ENCODE measurements at regions not wholly inside any gene's neighbourhood (a gene's known extent, or its start where the extent isn't known, plus 50 kb on each side); places are given as distances from the start of the nearest gene placed in this dataset.

DNA sequence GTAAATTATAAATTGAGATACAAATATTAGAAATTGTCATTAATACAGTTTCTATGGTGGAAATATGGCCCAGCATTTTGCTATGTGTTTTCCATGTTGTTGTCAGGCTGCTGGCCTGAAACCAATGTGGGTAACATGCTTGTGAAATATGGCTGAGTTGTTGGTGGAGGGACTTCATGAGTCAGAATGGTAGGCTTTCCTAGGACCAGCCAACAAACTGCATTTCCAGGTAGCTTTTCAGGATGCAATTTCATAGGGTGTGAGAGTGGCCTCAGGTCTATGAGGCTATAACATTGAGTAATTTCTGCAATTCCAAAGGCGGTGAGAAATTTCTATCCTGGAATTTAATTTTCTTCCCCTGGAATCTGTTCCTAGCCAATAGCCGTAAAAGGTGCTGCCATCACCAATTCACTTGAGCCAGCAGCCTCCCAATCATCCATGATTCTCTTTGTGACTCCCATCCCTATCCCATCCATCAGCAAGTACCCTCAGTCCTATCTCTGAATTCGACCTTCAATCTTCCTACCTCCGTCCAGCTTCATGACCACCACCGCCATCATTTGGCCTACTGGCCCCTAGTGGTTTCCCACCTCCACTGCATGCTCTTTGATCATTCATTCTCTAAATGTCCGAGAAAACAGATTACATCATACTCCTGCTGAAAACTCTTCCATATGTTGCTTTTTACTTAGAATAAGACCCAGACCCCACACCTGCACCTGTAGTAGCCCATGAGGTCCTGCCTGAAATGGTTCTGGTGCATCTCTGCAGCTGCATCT is 276.6 kb upstream of the CFAP20DC start:
- DNase-seq (ENCODE audit: low spot score) = no peak
- TF ChIP-seq, protein P1, sequence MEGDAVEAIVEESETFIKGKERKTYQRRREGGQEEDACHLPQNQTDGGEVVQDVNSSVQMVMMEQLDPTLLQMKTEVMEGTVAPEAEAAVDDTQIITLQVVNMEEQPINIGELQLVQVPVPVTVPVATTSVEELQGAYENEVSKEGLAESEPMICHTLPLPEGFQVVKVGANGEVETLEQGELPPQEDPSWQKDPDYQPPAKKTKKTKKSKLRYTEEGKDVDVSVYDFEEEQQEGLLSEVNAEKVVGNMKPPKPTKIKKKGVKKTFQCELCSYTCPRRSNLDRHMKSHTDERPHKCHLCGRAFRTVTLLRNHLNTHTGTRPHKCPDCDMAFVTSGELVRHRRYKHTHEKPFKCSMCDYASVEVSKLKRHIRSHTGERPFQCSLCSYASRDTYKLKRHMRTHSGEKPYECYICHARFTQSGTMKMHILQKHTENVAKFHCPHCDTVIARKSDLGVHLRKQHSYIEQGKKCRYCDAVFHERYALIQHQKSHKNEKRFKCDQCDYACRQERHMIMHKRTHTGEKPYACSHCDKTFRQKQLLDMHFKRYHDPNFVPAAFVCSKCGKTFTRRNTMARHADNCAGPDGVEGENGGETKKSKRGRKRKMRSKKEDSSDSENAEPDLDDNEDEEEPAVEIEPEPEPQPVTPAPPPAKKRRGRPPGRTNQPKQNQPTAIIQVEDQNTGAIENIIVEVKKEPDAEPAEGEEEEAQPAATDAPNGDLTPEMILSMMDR (IDR thresholded peaks at IDR 0.05; ENCODE audit: borderline replicate concordance, control extremely low read depth, extremely low read depth, insufficient read depth, missing control alignments) = no peak
- in situ Hi-C loops (cut with MboI; ENCODE audit: low sequenced_read_pairs, unreplicated experiment) = no loop called here

DNA sequence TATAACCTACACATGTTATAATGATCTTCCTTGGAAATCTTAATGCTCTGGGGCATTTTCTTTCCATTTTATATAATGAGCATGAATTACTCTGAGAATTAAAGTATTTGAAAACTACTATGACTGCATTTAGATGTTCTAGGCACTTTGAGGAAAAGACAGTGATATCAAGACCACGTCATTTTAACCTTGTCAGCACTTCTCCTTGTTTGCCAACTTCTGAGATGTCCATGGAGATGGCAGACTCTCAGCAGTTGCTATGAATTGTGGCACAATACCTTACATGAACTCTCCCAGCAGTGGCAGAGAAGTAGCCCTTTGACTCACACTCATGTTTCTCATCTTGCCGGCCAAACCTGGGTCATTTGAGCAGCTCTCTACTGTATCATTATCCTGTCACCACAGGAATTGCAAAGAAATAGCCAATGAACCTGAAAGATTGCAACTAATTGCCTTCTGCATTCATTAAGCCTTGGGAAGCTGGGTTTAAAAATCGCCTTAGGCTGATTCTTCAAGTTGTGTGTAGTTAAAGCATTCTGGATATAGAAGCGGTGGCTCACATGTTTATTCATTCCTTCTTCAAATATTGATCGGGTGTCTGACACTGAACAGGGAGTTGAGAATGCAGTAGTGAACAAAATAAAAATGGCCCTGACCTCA is 272.2 kb upstream of the CFAP20DC start:
- TF ChIP-seq, protein P1 (IDR thresholded peaks at IDR 0.05; ENCODE audit: borderline replicate concordance, control extremely low read depth, extremely low read depth, insufficient read depth, missing control alignments) = no peak
- in situ Hi-C loops (cut with MboI; ENCODE audit: low sequenced_read_pairs, unreplicated experiment) = loop anchor here (25.0 kb wide), 1 partner anchor 540 kb away; no protein-coding TSS in a partner anchor
- no peak for DNase-seq (ENCODE audit: low spot score)

DNA sequence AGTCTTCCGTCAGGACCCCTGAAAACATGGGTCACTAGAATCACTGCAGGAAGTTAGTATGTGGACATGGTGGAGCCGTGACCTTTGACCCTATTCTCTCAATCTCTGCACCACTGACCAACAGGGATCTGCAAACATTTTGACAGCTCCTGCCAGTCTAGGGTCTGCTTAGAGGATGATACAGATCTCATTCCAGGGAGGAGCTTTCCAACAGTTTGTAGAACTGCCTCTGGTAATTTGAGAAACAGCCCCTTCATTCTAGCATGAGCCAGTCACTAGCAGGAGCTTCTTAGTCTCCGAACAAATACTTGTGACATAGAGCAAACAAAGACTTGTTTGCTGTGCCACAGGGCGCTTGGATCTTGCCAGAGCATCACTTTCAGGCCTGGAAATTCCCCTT is 270.3 kb upstream of the CFAP20DC start:
- in situ Hi-C loops (cut with MboI; ENCODE audit: low sequenced_read_pairs, unreplicated experiment) = loop anchor here (25.0 kb wide), 1 partner anchor 542 kb away; no protein-coding TSS in a partner anchor
- no peak for DNase-seq (ENCODE audit: low spot score)
- TF ChIP-seq, protein P1 (IDR thresholded peaks at IDR 0.05; ENCODE audit: borderline replicate concordance, control extremely low read depth, extremely low read depth, insufficient read depth, missing control alignments) = no peak

DNA sequence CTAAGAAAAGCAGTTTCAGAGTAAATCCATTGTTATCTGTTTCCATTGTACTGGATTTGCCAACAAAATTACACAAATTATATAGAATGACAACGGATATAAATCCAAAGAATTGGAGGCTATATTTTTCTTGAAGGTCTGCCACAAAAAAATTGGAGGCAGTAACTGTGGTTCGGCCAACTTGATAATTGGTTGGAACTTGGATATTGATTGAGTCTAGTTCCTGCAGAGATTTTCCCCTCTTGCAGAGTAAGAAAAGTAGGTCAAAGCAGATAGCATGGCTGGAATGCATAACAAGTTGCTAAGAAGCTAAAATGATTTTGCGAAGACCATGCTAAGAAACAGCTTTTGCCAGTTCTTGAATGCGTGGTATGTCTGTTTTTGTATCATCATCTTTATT is 269.6 kb upstream of the CFAP20DC start:
- TF ChIP-seq, protein P1 (IDR thresholded peaks at IDR 0.05; ENCODE audit: borderline replicate concordance, control extremely low read depth, extremely low read depth, insufficient read depth, missing control alignments) = no peak

DNA sequence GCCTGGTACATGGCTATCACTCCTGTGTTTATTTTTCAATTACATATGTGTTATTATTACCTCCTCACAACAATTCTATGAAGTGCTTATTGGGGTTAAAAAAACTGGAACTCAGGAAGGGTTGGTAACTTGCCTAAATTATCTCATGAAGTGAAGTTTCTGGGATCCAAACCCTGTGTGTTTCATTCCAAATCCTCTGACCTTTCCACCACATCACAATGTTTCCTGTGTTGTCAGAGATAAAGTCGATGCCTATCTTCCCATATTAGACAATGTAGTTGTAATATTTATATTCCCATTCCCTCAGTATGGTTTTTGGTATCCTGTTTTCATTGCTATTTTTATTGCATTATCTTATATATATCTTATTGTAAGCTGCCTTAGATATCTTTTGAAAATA is 269.1 kb upstream of the CFAP20DC start:
- in situ Hi-C loops (cut with MboI; ENCODE audit: low sequenced_read_pairs, unreplicated experiment) = loop anchor here (25.0 kb wide), 1 partner anchor 543 kb away; no protein-coding TSS in a partner anchor
- TF ChIP-seq, protein P1 (IDR thresholded peaks at IDR 0.05; ENCODE audit: borderline replicate concordance, control extremely low read depth, extremely low read depth, insufficient read depth, missing control alignments) = no peak
- DNase-seq (ENCODE audit: low spot score) = no peak

More for the DNA sequence above, 269.6 kb upstream of the CFAP20DC start:
- in situ Hi-C loops (cut with MboI; ENCODE audit: low sequenced_read_pairs, unreplicated experiment) = loop anchor here (25.0 kb wide), 1 partner anchor 543 kb away; no protein-coding TSS in a partner anchor
- DNase-seq (ENCODE audit: low spot score) = no peak

DNA sequence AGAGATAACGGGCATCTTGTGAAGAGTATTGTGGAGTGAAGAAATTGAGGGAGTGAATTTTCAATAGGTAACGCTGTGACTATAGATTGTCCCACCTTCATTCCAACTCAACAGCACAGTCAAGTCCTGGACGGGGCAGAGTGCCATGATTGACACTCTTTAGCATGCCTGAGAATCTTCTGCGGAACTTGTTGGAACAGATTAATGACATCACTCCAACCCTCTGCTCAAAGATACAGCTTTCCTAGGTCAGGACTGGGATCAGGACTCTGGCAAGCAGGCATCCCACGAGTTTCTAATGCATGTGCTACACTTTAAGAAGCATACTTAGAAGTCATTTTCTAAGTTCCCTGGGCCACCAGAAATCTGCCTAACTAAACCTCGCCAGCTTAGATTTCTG is 267.6 kb upstream of the CFAP20DC start:
- in situ Hi-C loops (cut with MboI; ENCODE audit: low sequenced_read_pairs, unreplicated experiment) = loop anchor here (25.0 kb wide), 1 partner anchor 545 kb away; no protein-coding TSS in a partner anchor
- DNase-seq (ENCODE audit: low spot score) = no peak
- TF ChIP-seq, protein P1 (IDR thresholded peaks at IDR 0.05; ENCODE audit: borderline replicate concordance, control extremely low read depth, extremely low read depth, insufficient read depth, missing control alignments) = no peak
